ENCODE measurements at regions not wholly inside any gene's neighbourhood (a gene's known extent, or its start where the extent isn't known, plus 50 kb on each side); places are given as distances from the start of the nearest gene placed in this dataset.
"Not testable (repeated sequence)": the region's sequence is repeated elsewhere in the genome, so short reads cannot be mapped to it uniquely, and the experiment has no call there.

DNA sequence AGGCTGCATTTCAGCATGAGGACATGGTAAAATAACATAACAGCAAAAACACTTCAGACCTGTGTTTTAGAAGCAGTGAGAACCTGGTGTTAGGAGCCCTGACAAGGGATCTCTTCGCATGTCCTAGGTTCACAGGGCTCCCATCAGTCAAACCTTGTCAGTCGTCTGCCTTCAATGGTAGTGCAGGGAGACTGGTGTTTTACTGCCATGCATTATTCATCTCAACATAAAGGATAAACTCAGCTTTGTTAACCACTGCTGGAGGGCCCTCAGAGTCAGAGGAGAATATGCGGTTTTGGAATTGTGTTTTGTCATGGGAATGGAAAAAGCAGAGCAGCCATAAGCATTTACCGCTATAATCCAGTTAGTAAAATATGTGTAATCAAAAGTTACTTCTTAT, 275.9 kb upstream of the GCFC2 start:
- DNase-seq: no peak

DNA sequence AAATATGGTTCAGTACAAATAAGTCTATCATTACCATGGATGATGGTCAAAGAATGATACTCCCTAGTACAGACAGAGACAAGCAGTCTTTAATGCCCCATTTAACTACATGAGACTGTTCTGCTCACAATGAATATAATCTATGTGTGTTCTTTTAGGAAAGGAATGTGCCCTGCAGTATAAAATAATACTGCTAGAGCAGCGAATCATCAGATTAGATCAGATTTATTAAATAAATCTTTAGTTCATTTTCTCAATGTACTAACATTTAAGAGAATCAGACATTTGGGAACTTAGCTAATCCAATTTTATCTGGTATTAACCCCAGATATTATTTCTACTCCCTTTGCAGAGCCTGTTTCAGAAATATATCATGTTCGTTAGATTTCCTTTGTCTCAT, 272.0 kb upstream of the GCFC2 start:
- DNase-seq: no peak

DNA sequence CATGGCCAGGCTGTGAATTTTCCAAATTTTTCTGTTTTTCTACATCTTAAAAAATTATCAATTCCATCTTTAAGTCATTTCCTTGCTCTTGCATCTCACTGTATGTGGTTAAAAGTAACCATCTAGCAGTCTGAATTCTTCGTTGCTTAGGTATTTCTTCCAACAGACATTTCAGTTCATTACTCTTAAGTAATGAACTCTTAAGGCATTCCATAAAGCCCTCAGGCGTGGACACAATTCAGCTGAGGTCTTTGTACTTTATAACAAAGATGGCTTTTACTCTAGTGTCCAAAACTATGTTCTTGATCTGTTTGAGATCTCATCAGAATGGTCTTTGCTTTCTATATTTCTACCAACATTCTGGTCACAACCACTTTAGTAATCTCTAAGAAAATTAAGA, 253.9 kb upstream of the GCFC2 start:
- DNase-seq: no peak

DNA sequence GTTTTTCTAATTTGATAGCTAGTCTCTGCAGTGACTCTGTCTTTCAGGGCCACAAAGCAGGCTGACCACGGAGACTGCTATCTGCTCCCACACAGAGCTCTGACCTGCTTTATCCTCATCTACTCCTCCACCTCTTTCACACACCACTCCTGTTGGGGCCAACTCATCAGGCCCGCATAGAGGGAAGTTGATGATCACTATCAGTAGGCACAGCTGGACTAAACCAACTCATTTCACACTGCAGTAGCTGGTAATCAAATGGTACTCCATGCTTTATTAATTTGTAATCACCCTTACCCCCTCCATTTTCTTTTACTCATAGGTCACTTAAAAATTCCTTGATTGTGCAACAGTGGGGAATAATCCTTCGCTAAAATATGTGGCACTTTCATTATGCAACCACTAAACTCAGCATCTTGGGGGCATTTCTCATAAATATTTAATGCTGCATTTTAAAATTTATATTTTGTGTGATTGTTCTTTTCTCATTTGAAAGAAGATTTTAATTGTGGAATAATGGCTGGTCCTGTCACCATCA, 249.8 kb upstream of the GCFC2 start:
- no peak for DNase-seq

DNA sequence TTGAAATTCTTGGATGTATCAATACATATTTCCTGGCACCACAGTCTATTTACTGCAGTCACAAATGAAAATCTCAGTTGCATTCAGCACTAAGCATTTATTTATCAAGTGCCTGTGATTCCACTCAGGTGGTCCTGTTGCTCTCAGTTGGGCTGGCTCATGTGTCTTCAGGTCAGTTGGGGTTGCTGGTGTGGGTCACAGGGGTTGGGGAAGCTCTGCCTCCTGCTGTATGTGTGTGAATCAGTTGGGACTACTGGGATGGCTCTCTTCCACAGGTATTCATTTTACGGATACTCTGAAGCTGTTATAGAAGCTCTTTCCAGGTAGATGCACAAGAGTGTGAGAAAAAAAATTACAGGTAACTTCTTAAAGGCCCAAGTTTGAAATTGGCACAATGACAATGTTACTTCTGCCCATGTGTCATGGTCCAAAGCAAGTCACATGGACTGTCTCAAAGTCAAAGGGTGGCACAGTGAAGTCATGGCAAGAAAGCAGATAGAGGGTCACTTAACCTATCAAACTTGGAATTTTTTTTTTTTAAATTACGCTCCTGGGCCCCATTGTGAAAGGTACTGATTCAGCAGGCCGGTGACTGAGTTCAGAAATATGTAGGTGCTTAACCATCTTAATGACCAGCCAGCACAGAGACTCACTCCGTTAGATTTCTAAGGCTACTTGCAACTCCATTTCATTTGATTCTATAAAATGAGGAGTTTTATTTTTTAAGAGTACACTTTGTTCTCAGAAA, 249.2 kb upstream of the GCFC2 start:
- no peak for DNase-seq

DNA sequence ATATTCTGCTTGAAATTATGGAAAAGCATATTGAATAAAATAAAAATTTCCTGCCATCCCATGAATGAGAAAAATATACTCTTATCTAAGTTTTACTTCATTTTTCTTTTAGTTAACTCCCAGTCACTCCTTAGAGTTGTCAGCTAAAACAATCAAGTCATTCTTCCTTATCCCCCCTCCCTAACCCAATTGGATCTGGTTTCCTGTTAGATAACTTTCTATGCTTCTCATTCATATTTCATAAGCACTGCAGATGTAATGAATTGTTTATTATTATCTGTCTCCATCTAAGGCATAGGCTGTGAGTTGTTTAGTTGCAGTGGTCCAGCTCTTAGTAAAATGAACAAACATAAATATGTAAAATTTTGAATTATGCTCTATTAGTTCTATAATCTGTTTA, 244.0 kb upstream of the GCFC2 start:
- DNase-seq: no peak

DNA sequence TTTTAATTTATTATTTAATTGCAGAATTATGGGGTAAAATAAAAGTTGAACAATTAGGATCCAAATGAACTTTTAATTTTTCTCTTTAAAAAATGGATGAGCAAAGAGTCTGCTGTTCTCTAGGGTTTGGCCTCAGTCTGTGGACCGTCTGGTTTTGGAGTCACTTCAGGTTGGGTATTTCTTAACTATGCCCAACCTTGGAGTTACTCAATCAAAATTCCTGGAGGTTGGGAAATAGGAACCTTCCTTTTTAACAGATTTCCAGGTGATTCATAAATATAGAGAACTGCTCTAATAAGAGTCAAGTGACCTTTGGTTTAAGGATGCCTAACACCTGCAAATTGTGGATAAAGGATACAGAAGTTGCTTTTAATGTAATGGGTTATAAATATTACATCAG, 241.5 kb upstream of the GCFC2 start:
- DNase-seq: no peak

DNA sequence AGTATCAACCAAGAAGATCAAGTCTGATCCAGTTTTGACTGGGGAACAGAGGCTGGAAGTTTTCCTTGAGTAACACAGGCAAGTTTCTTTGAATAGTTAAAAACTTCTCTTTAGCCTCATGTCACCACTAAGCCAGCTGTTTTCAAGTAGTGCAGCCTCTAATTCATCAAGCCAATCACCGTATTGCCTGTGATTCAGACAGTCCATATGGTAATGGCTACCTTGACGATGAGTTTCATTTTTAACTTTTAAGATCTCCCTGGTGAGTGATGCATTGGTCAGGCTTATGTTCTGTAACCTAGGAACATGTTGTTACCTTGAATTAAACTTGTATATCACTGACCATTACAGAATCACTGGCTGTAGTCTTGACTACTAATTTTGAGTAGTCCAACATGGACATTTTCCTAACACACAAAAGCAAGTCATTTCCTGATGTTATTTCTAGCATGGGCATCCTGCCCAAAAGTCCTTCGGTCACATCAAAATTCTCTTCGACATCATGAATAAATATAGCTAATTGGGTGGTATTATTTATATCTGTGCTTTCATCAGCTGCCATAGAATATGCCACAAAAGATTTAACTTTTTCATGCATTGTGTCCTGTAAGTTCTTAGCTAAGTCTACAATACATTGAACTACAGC, 238.8 kb upstream of the GCFC2 start:
- DNase-seq: no peak

DNA sequence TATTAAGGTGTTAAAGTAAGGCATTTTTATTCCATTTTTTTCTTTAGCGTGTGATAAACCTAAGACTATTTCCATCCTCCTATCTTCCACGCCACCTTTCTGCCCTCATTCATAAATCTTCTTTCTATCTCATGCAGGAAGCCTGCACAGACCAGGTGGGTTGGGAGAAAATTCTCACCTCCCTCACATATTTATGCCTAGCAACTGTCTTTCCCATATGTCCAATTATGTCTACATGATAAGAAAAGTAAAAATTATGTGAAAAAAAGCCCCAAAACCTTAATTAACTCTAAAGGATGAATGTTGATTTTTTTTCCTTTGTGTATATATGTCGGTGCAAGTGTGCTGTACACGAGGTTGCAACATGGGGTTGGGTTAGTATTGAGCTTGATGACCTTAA, 225.6 kb upstream of the GCFC2 start:
- no peak for DNase-seq

DNA sequence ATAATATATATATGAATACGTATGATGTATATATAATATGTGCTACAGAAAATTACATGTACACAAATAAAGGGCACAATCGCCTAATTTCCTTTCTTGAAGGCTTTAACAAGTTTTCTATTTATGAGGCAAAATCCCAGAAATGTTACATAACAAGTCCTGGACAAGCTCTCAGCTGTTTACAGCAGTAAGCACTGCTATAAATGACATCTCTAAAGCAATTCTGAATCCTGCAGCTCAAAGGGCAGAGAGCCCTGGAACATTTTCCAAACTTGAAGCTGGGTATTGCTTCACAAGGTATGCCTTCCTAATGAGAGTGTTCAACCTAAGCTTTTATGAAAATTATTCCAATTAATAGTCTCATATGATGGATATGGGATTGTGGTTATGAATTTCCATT, 222.3 kb upstream of the GCFC2 start:
- DNase-seq: no peak

DNA sequence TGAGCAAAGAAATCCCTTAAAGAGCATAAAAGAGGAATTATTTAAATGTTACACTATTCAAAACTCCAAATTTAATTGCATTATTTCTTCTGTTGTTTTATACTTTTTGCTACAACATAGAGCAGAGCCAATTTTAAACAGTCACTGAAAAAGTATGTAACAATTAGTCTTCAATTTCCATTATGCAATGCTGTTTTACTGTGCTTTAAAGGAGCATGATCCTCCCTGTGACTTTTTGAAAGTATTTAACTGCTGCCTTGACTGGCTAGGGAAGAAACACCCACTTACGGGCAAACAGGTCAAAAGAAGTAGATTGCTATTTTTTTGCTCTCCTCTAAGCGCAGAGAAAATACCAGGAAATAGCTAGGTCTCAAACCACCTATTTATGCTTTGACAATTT, 217.4 kb upstream of the GCFC2 start:
- no peak for DNase-seq

DNA sequence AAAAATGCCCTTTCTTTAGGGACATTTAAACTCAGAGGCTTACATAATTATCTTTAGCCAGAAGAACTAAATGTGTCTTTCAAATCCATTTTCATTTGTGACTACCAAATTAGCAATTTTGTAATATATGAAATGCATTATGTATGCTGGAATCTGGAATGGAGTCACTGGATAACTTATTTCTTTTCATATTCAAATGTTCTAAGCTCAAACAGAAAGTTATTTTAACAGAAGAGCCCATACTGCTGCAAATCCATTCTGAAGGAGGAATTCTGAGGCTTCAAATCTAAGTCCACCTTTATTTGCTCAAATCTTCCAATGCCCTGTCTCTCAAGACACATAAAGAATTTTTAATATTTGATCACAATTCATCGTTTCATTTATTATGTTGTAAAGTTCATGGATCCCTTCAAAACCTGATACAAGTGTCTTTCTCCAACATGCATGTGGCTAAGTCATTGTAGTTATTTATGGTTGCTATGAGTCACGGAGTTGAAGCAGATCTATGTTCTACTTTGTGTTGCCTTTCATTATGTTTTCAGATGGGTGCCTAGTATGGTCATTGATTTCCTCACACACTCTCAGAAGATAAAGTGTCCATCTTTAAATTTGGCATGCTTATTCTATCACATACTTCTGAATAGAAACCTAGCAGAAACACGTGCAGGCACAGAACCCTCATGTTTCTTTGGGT, 214.8 kb upstream of the GCFC2 start:
- DNase-seq: no peak

DNA sequence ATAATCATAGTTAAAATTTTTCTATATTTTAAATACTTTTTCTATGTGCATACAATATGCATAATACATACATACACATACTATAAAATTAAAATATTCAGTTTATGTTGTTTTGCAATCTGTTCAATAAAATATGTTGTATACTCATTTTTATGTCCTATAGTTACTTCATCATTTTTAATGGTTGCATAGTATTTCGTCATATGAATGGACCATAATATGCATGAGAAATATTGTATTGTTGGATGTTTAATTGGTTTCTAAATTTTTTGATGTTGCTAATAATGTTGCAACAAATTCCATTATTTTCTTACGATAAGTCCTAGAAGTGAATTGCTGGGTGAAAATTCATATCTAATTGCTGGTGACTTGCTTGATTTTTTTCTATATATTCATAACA, 211.5 kb upstream of the GCFC2 start:
- no peak for DNase-seq

DNA sequence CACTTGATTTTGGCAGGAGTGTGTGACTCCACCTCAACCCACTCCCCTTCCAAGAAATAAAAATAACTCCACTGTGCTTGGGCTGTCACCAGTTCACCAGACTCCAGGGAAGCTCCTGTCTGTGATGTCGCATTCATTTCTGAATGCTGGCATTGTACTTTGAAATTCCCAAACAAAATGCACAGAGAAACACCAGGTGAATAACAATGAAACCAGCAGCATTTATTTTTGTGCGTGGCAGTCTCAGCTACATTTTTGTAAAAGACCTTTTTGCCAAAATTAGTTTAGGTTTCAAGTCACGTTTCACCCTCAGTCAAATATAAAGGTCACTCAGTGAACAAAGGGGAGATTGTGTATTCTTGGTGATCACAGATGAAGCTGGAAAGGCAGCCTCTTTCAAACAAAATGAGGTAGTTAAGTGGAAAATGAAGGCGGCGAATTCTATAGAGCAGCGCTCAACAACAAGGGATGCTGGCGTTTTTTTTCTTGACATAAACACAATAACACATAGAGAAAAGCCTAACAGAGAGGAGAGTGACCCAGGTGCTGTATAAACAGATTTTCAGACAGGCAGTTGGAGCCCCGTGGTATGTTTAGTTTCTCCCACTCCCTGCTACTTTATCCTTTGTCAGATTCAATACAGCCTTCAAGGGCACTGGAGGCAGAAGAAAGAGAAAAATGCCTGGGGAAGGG, 210.3 kb upstream of the GCFC2 start:
- no peak for DNase-seq

DNA sequence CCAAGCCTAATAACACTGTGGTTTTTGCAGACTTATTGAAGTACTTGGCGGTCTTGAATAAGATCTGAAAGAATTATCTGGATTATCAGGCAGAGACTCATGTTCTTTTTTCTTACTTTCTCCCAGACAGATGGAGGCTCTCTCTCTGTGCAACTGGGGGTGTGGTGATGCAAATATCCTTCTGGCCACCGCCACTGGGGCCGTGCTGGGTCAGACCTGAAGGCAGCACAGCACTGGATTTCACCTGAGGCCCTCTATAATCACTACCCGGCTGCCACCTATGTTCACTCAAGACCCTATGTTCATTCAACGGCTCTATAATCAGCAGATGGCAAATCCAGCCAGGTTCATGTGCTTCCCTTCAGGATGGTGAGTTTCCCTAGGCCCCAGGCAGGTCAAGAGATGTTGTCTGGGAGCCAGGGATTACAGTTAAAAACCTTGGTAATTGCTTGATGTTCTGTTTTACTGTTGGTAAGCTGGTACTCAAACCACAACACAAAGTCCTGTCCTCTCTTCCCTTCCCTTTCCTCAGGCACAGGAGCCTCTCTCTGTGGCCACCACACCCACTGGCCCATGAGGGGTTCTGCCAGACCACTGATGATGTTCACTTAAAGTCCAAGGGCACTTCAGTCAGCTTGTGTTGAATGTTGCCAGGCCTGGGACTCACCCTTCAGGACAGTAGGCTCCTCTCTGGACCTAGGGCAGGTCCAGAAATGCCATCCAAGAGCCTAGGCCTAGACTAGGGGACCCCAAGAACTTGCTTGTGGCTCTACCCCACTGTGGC, 205.3 kb upstream of the GCFC2 start:
- no peak for DNase-seq

DNA sequence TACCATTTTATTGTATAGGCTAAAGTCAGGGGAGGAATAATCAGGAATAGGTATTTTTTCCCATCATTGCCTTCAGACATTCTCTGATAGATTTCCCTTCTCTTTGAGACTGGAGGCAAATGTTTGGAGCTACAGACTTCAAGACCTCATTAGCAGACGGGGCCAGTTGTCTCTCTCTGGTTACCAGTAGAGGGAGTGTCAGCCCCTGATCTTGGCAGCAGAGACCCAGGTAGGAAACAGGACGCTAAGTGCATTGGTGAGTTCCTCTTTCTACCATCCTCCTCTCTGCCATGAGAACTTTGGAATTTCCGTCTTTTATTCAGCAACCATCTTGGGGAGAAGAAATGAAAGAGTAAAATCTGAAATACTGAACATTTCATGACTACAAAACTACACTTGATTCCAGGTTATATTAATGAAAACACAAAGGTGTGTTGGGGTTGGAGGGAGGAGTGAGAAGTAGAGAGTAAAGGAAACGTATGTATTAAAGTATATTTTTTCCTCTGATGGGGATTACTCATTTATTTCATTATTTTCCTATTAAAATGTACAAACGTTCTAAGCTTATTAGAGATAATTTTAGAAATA, 186.2 kb upstream of the GCFC2 start:
- no peak for DNase-seq

DNA sequence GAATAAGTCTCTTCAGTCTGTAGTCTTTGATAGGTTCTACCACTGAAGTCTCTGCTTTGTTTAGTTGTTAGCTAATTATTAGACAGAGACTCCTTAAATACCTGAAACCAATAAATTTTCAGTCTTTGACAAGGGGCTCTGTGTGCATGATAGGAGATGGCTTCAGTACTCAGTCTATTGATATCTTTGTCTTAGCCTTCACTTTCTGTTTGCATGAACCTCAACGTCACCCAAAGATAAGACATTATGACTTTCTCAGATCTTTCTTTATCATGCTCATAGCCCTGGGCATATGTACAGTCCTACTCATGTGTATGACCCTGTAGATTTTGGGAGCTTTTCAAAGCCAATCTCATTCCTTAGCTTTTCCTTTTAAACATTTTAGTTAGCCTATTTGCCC, 183.5 kb upstream of the GCFC2 start:
- no peak for DNase-seq

DNA sequence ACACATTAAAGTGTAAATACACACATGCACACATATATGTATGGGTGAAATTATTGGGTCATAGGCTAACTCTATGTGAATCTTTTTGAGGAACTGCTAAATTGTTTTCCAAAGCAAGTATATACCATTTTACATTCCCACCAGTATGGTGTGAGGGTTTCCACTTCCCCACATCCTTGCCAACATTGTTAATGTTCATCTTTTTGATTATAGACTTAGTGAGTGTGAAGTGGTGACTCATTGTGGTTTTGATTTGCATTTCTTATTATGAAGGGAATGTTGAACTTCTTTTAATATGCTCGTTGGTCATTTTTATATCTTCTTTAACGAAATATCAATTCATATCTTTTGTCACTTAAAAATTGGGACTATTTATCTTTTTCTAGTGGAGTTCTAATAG, 181.8 kb upstream of the GCFC2 start:
- no peak for DNase-seq

DNA sequence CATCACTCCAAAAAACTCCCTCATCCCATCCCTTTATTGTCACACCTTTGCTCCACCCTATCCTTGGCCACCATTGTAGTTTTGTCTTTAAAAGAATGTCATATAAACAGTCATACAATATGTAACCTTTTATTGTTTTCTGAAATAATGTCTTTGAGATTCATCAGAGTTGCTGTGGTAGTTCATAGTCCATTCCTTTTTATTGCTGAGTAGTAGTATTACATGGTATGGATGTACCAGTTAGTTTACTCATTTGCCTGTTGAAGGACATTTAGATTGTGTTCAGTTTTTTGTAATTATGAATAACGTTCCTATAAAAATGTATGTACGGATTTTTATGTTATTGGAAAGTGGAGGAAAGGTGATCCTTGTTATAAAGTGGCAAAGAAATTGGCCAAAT, 171.8 kb upstream of the GCFC2 start:
- no peak for DNase-seq

DNA sequence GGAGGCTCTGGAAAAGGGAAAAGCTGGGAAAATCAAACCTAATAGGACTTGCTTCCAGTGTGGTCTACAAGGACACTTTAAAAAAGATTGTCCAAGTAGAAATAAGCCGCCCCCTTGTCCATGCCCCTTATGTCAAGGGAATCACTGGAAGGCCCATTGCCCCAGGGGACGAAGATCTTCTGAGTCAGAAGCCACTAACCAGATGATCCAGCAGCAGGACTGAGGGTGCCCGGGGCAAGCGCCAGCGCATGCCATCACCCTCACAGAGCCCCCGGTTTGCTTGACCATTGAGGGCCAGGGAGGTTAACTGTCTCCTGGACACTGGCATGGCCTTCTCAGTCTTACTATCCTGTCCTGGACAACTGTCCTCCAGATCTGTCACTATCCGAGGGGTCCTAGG, 164.9 kb upstream of the GCFC2 start:
- not testable (repeated sequence) for DNase-seq

DNA sequence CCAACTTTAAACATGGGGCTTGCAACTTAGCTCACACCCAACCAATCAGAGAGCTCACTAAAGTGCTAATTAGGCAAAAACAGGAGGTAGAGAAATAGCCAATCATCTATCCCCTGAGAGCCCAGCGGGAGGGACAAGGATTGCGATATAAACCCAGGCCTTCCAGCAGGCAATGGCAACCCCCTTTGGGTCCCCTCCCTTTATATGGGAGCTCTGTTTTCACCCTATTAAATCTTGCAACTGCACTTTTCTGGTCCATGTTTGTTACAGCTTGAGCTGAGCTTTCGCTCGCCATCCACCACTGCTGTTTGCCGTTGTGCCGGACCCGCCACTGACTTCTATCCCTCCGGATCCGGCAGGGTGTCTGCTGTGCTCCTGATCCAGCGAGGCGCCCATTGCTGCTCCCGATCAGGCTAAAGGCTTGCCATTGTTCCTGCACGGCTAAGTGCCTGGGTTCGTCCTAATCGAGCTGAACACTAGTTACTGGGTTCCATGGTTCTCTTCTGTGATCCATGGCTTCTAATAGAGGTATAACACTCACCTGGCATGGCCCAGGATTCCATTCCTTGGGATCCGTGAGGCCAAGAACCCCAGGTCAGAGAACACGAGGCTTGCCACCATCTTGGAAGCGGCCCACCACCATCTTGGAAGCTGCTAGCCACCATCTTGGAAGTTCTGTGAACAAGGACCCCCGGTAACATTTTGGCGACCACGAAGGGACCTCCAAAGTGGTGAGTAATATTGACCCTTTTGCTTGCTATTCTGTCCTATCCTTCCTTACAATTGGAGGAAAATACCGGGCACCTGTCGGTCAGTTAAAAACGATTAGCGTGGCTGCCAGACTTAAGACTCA, 161.3 kb upstream of the GCFC2 start:
- DNase-seq: not testable (repeated sequence)
